Panc1 (cell line): ENCODE measurements at regions not wholly inside any gene's neighbourhood (a gene's known extent, or its start where the extent isn't known, plus 50 kb on each side); places are given as distances from the start of the nearest gene placed in this dataset.

ENCODE experiments used
- CTCF ChIP-seq: fragments of 450-650 bp; IDR thresholded peaks from 2 replicates; pipeline ENCODE4 v1.5.1; 2017; ENCODE audit warnings: mild to moderate bottlenecking
- POLR2AphosphoS5 ChIP-seq: IDR thresholded peaks from 2 replicates; pipeline ENCODE4 v1.6.1; 2012; ENCODE audit warnings: mild to moderate bottlenecking, low read depth, low read length, moderate library complexity
- REST ChIP-seq, 2 experiments: IDR thresholded peaks; 2 replicates each; pipeline ENCODE4 v1.6.1; 2011 to 2012; ENCODE audit warnings: low read depth in 2 of 2, control low read depth in 1 of 2, low read length in 1 of 2, mild to moderate bottlenecking in 1 of 2, moderate library complexity in 1 of 2; ENCODE audit not compliant: insufficient read depth in 1 of 2
- SIN3A ChIP-seq: IDR thresholded peaks from 2 replicates; pipeline ENCODE4 v1.6.1; 2012; ENCODE audit warnings: low read depth, mild to moderate bottlenecking, low read length, moderate library complexity, borderline replicate concordance; ENCODE audit not compliant: insufficient read depth
- TCF7L2 ChIP-seq: IDR thresholded peaks from 2 replicates; pipeline ENCODE4 v1.6.1; 2011; ENCODE audit warnings: mild to moderate bottlenecking, low read depth, low read length, inconsistent platforms

GRCh38 chr13:108495646-108496361 lies 133.6 kb upstream of the MYO16 start:
- TF ChIP-seq POLR2AphosphoS5 (no peak), CTCF (no peak), SIN3A (no peak), REST (IDR thresholded peaks at IDR 0.05; ENCODE audit: insufficient read depth in 1 of 2, low read depth in 2 of 2, low read length in 1 of 2) (no peak), TCF7L2 (no peak)
